ENCODE measurements at regions not wholly inside any gene's neighbourhood (a gene's known extent, or its start where the extent isn't known, plus 50 kb on each side); places are given as distances from the start of the nearest gene placed in this dataset.

GRCh38 chr9:7622481-7622880 is 177.1 kb downstream of the DMAC1 start:
- TF ChIP-seq POLR2A (IDR thresholded peaks at IDR 0.05; ENCODE audit: low read length) = no peak
- TF ChIP-seq GATA1 (IDR thresholded peaks at IDR 0.05; ENCODE audit: low read depth, low read length) = no peak
